ENCODE measurements at regions not wholly inside any gene's neighbourhood (a gene's known extent, or its start where the extent isn't known, plus 50 kb on each side); places are given as distances from the start of the nearest gene placed in this dataset.

DNA sequence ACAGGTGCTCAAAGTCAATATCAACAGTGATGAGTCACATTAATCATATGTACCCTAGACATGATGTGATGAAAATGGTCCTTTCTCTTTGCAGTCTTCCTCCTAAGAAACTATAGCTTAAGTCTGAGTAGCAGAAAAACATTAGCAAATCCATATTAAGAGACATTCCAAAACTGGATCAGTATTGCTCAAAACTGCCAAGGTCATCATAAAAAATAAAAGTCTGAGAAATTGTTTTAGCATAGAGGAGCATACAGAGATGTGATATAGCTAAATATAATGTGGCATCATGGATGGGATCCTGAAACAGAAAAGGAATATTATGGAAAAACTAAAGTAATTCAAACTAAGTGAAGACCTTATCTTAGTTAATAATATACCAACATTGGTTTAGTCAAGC, 1316.1 kb downstream of the SUCLG1 start:
- no peaks in the 10 kb centered on the region for H3K36me3 ChIP-seq
- H3K27ac ChIP-seq: no peak overlapping the region
- H3K9me3 ChIP-seq: peaks cover 0 to 4% of the 10 kb centered on the region in 2 donors
- no peak for ATAC-seq
- intact Hi-C loops (cut with DNase I): no loop called here
- TF ChIP-seq, protein P1, sequence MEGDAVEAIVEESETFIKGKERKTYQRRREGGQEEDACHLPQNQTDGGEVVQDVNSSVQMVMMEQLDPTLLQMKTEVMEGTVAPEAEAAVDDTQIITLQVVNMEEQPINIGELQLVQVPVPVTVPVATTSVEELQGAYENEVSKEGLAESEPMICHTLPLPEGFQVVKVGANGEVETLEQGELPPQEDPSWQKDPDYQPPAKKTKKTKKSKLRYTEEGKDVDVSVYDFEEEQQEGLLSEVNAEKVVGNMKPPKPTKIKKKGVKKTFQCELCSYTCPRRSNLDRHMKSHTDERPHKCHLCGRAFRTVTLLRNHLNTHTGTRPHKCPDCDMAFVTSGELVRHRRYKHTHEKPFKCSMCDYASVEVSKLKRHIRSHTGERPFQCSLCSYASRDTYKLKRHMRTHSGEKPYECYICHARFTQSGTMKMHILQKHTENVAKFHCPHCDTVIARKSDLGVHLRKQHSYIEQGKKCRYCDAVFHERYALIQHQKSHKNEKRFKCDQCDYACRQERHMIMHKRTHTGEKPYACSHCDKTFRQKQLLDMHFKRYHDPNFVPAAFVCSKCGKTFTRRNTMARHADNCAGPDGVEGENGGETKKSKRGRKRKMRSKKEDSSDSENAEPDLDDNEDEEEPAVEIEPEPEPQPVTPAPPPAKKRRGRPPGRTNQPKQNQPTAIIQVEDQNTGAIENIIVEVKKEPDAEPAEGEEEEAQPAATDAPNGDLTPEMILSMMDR (IDR thresholded peaks at IDR 0.05): no peak
- no peaks in the 10 kb centered on the region for H3K27me3 ChIP-seq
- H3K4me1 ChIP-seq: no peaks in the 10 kb centered on the region
- no peak for DNase-seq
- H3K4me3 ChIP-seq: no peak overlapping the region

- Histone ChIP-seq H3K27me3 (no peaks in the 10 kb centered on the region), H3K27ac (no peak overlapping the region), H3K36me3 (no peaks in the 10 kb centered on the region), H3K4me1 (no peaks in the 10 kb centered on the region), H3K9me3 (no peaks in the 10 kb centered on the region), H3K4me3 (no peak overlapping the region)
- intact Hi-C loops (cut with DNase I): no loop called here
- TF ChIP-seq, protein P1 (IDR thresholded peaks at IDR 0.05): no peak
- ATAC-seq: no peak
- DNase-seq: no peak
Observed at GRCh38 chr2:83115606-83116005, 1343.5 kb downstream of the SUCLG1 start.

DNA sequence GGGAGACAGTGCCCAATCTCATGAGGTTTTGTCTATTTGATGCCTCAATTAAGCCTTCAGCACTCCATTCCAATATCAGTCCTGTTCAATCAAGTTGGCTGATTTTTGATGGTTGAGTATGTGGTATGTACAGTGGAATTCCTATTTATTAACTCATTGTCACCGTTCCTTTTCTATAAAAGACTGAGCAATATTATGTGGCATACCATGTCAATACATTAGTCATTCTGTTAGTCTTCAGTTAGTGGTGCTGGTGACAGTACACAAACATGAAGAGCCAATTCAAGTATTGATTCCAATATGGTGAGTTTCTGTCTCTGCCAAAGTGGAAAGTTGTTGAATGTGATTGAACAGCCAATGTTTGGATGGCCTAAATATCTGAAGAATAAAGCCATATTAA, 1343.9 kb downstream of the SUCLG1 start:
- ATAC-seq (no peak), DNase-seq (no peak)
- H3K4me1 ChIP-seq: no peaks in the 10 kb centered on the region
- no peak overlapping the region for H3K4me3 ChIP-seq
- H3K27me3 ChIP-seq: no peaks in the 10 kb centered on the region
- intact Hi-C loops (cut with DNase I): no loop called here
- H3K9me3 ChIP-seq: no peaks in the 10 kb centered on the region
- TF ChIP-seq, protein P1 (IDR thresholded peaks at IDR 0.05): no peak
- no peak overlapping the region for H3K27ac ChIP-seq
- no peaks in the 10 kb centered on the region for H3K36me3 ChIP-seq

- Histone ChIP-seq H3K27me3 (no peaks in the 10 kb centered on the region), H3K4me3 (no peak overlapping the region), H3K36me3 (no peaks in the 10 kb centered on the region), H3K27ac (no peak overlapping the region), H3K4me1 (no peaks in the 10 kb centered on the region), H3K9me3 (peaks cover 0 to 2% of the 10 kb centered on the region in 2 donors)
- DNase-seq: no peak
- TF ChIP-seq, protein P1 (IDR thresholded peaks at IDR 0.05): no peak
- intact Hi-C loops (cut with DNase I): no loop called here
- no peak for ATAC-seq
Observed at GRCh38 chr2:83113953-83114352, 1345.1 kb downstream of the SUCLG1 start.

- TF ChIP-seq, protein P1 (IDR thresholded peaks at IDR 0.05): no peak
- intact Hi-C loops (cut with DNase I): no loop called here
- H3K4me1 ChIP-seq: no peaks in the 10 kb centered on the region
- ATAC-seq: no peak
- H3K9me3 ChIP-seq: peaks cover 0 to 4% of the 10 kb centered on the region in 2 donors
- H3K27ac ChIP-seq: no peak overlapping the region
- H3K4me3 ChIP-seq: no peak overlapping the region
- H3K27me3 ChIP-seq: no peaks in the 10 kb centered on the region
- no peak for DNase-seq
- H3K36me3 ChIP-seq: no peaks in the 10 kb centered on the region
Observed at GRCh38 chr2:83112858-83113257, 1346.2 kb downstream of the SUCLG1 start.

All from left lung (tissue), 4 donors.